OCI-LY3 (cell line): ENCODE measurements at regions not wholly inside any gene's neighbourhood (a gene's known extent, or its start where the extent isn't known, plus 50 kb on each side); places are given as distances from the start of the nearest gene placed in this dataset.

Experiments
- CTCF ChIP-seq: fragments of 200-600, 300-600 bp; sonication (generic); IDR thresholded peaks from 2 replicates; pipeline ENCODE4 v1.5.1; 2014; ENCODE audit warnings: antibody characterized with exemption, low read length, low read depth
- EZH2phosphoT487 ChIP-seq: fragments of 200-600 bp; shearing (Covaris generic); IDR thresholded peaks from 2 replicates; pipeline ENCODE4 v1.6.1; 2018; ENCODE audit warnings: antibody characterized with exemption, mixed run types, low read depth

- TF ChIP-seq CTCF = no peak
- no peak for TF ChIP-seq EZH2phosphoT487
These were observed 1038.2 kb downstream of the TECRL start for GRCh38 chr4:63371001-63371400.
